NCI-H146 (cell line): ENCODE measurements at regions not wholly inside any gene's neighbourhood (a gene's known extent, or its start where the extent isn't known, plus 50 kb on each side); places are given as distances from the start of the nearest gene placed in this dataset.
"Not testable (repeated sequence)": the region's sequence is repeated elsewhere in the genome, so short reads cannot be mapped to it uniquely, and the experiment has no call there.

Experiments
- DNase-seq: peaks from one replicate; lab custom pipeline; 2025; lab: John Stamatoyannopoulos, UW

GRCh38 chr13:94816256-94816655 is 103.9 kb upstream of the SOX21 start:
- no peak for DNase-seq

GRCh38 chr13:94813920-94814475 is 101.7 kb upstream of the SOX21 start:
- DNase-seq, result no peak

- no peak for DNase-seq
These were observed 99.4 kb upstream of the SOX21 start for GRCh38 chr13:94811753-94812152.

- no peak for DNase-seq
These were observed 88.1 kb upstream of the SOX21 start for GRCh38 chr13:94800423-94800822.

- no peak for DNase-seq
These were observed 87.0 kb upstream of the SOX21 start for GRCh38 chr13:94799299-94799698.

- DNase-seq, result no peak
These were observed 86.4 kb upstream of the SOX21 start for GRCh38 chr13:94798738-94799137.

GRCh38 chr13:94795292-94795691 is 82.9 kb upstream of the SOX21 start:
- DNase-seq, result no peak

- not testable (repeated sequence) for DNase-seq
These were observed 73.9 kb upstream of the SOX21 start for GRCh38 chr13:94786246-94786645.

GRCh38 chr13:94784066-94784465 is 71.7 kb upstream of the SOX21 start:
- DNase-seq, result no peak

- no peak for DNase-seq
These were observed 71.1 kb upstream of the SOX21 start for GRCh38 chr13:94783489-94783888.

GRCh38 chr13:94780421-94780820 is 68.1 kb upstream of the SOX21 start:
- no peak for DNase-seq

- DNase-seq, result no peak
These were observed 66.6 kb upstream of the SOX21 start for GRCh38 chr13:94778986-94779385.

- no peak for DNase-seq
These were observed 66.2 kb upstream of the SOX21 start for GRCh38 chr13:94778585-94778984.

GRCh38 chr13:94776956-94777355 is 64.6 kb upstream of the SOX21 start:
- no peak for DNase-seq

- no peak for DNase-seq
These were observed 64.0 kb upstream of the SOX21 start for GRCh38 chr13:94776300-94776699.

- DNase-seq, result no peak
These were observed 53.5 kb upstream of the SOX21 start for GRCh38 chr13:94765814-94766213.

- DNase-seq, result no peak
These were observed 52.4 kb upstream of the SOX21 start for GRCh38 chr13:94764576-94765321.
